ENCODE measurements at regions not wholly inside any gene's neighbourhood (a gene's known extent, or its start where the extent isn't known, plus 50 kb on each side); places are given as distances from the start of the nearest gene placed in this dataset.

- in situ Hi-C loops (cut with MboI; ENCODE audit: low sequenced_read_pairs, unreplicated experiment), result no loop called here
- no peak for TF ChIP-seq CTCF (IDR thresholded peaks at IDR 0.05; ENCODE audit: borderline replicate concordance, control extremely low read depth, extremely low read depth, insufficient read depth, missing control alignments)
- DNase-seq (ENCODE audit: low spot score), result no peak
Observed at GRCh38 chr5:133790898-133791297, 177.5 kb downstream of the C5orf15 start.

GRCh38 chr5:133789428-133789827, 177.1 kb upstream of the FSTL4 start:
- no peak for TF ChIP-seq CTCF (IDR thresholded peaks at IDR 0.05; ENCODE audit: borderline replicate concordance, control extremely low read depth, extremely low read depth, insufficient read depth, missing control alignments)
- in situ Hi-C loops (cut with MboI; ENCODE audit: low sequenced_read_pairs, unreplicated experiment), result no loop called here
- no peak for DNase-seq (ENCODE audit: low spot score)

- no peak for TF ChIP-seq CTCF (IDR thresholded peaks at IDR 0.05; ENCODE audit: borderline replicate concordance, control extremely low read depth, extremely low read depth, insufficient read depth, missing control alignments)
- in situ Hi-C loops (cut with MboI; ENCODE audit: low sequenced_read_pairs, unreplicated experiment), result no loop called here
- DNase-seq (ENCODE audit: low spot score), result no peak
Observed at GRCh38 chr5:133788121-133788520, 175.8 kb upstream of the FSTL4 start.

- no peak for DNase-seq (ENCODE audit: low spot score)
- in situ Hi-C loops (cut with MboI; ENCODE audit: low sequenced_read_pairs, unreplicated experiment), result no loop called here
- no peak for TF ChIP-seq CTCF (IDR thresholded peaks at IDR 0.05; ENCODE audit: borderline replicate concordance, control extremely low read depth, extremely low read depth, insufficient read depth, missing control alignments)
Observed at GRCh38 chr5:133786420-133786819, 174.1 kb upstream of the FSTL4 start.

- no peak for TF ChIP-seq CTCF (IDR thresholded peaks at IDR 0.05; ENCODE audit: borderline replicate concordance, control extremely low read depth, extremely low read depth, insufficient read depth, missing control alignments)
- in situ Hi-C loops (cut with MboI; ENCODE audit: low sequenced_read_pairs, unreplicated experiment), result no loop called here
- no peak for DNase-seq (ENCODE audit: low spot score)
Observed at GRCh38 chr5:133785182-133785581, 172.8 kb upstream of the FSTL4 start.

GRCh38 chr5:133783481-133783880, 171.1 kb upstream of the FSTL4 start:
- TF ChIP-seq CTCF (IDR thresholded peaks at IDR 0.05; ENCODE audit: borderline replicate concordance, control extremely low read depth, extremely low read depth, insufficient read depth, missing control alignments), result no peak
- DNase-seq (ENCODE audit: low spot score), result no peak
- in situ Hi-C loops (cut with MboI; ENCODE audit: low sequenced_read_pairs, unreplicated experiment), result no loop called here

- no peak for TF ChIP-seq CTCF (IDR thresholded peaks at IDR 0.05; ENCODE audit: borderline replicate concordance, control extremely low read depth, extremely low read depth, insufficient read depth, missing control alignments)
- in situ Hi-C loops (cut with MboI; ENCODE audit: low sequenced_read_pairs, unreplicated experiment), result no loop called here
- DNase-seq (ENCODE audit: low spot score), result no peak
Observed at GRCh38 chr5:133782736-133783135, 170.4 kb upstream of the FSTL4 start.

Data from GM13976 (cell line).